Mesendoderm (in vitro differentiated cells): ENCODE measurements at regions not wholly inside any gene's neighbourhood (a gene's known extent, or its start where the extent isn't known, plus 50 kb on each side); places are given as distances from the start of the nearest gene placed in this dataset.

Source experiments
- DNase-seq: peaks from one replicate; pipeline ENCODE4 v3.0.0; 2013
- H2AK5ac ChIP-seq: 2 replicates; pipeline ENCODE4 v1.6.1; 2013; ENCODE audit warnings: low read length, inconsistent platforms
- H2BK120ac ChIP-seq: 2 replicates; pipeline ENCODE4 v1.6.1; 2013; ENCODE audit warnings: low read depth, mild to moderate bottlenecking, low read length, moderate library complexity, mixed read lengths
- H2BK15ac ChIP-seq: replicated peaks from 2 replicates; pipeline ENCODE4 v1.6.1; 2013; ENCODE audit warnings: low read depth, mild to moderate bottlenecking, moderate library complexity
- H2BK5ac ChIP-seq: 2 replicates; pipeline ENCODE4 v1.6.1; 2013; ENCODE audit warnings: low read length, inconsistent platforms
- H3K18ac ChIP-seq: 2 replicates; pipeline ENCODE4 v1.6.1; 2013; ENCODE audit warnings: mild to moderate bottlenecking, low read length, mixed read lengths
- H3K23ac ChIP-seq: one replicate; pipeline ENCODE4 v1.6.1; 2013; ENCODE audit warnings: low read length
- H3K27ac ChIP-seq: 2 replicates; pipeline ENCODE4 v1.5.1; 2013; ENCODE audit warnings: low read depth, mild to moderate bottlenecking, inconsistent platforms, low read length, moderate library complexity
- H3K27me3 ChIP-seq: 2 replicates; pipeline ENCODE4 v1.6.1; 2013; ENCODE audit warnings: low read length, control low read depth, mild to moderate bottlenecking, inconsistent platforms; ENCODE audit not compliant: insufficient read depth, poor library complexity
- H3K36me3 ChIP-seq: 2 replicates; pipeline ENCODE4 v1.6.1; 2013; ENCODE audit warnings: low read length, inconsistent platforms; ENCODE audit not compliant: control insufficient read depth, insufficient read depth
- H3K4ac ChIP-seq: one replicate; pipeline ENCODE4 v1.6.1; 2013; ENCODE audit warnings: low read depth, mild to moderate bottlenecking, low read length, moderate library complexity
- H3K4me1 ChIP-seq: 2 replicates; pipeline ENCODE4 v1.6.1; 2013; ENCODE audit warnings: low read depth, low read length, inconsistent platforms; ENCODE audit not compliant: control insufficient read depth
- H3K4me2 ChIP-seq: 2 replicates; pipeline ENCODE4 v1.6.1; 2013; ENCODE audit warnings: low read length
- H3K4me3 ChIP-seq: 2 replicates; pipeline ENCODE4 v1.5.1; 2013; ENCODE audit warnings: mild to moderate bottlenecking, low read length
- H3K56ac ChIP-seq: one replicate; pipeline ENCODE4 v1.6.1; 2013; ENCODE audit warnings: low read length
- H3K79me1 ChIP-seq: 2 replicates; pipeline ENCODE4 v1.6.1; 2013; ENCODE audit warnings: low read length, inconsistent platforms
- H3K79me2 ChIP-seq: 2 replicates; pipeline ENCODE4 v1.6.1; 2013; ENCODE audit warnings: mild to moderate bottlenecking, low read length; ENCODE audit not compliant: control insufficient read depth, insufficient read depth
- H3K9ac ChIP-seq: 2 replicates; pipeline ENCODE4 v1.6.1; 2013; ENCODE audit warnings: low read length, inconsistent platforms
- H4K5ac ChIP-seq: one replicate; pipeline ENCODE4 v1.6.1; 2013; ENCODE audit warnings: low read length
- H4K8ac ChIP-seq: one replicate; pipeline ENCODE4 v1.6.1; 2013; ENCODE audit warnings: low read depth, mild to moderate bottlenecking, control low read depth, low read length, moderate library complexity
- WGBS: extraction: QIAGEN DNeasy Blood & Tissue Kit; methylation state at CpG from one replicate; pipeline ENCODE4 v1.1.7; 2013; ENCODE audit warnings: low lambda C conversion rate, missing lambda C conversion rate; ENCODE audit not compliant: insufficient coverage; ENCODE audit errors: extremely low coverage; 5-methylcytosine and 5-hydroxymethylcytosine counted together

DNA sequence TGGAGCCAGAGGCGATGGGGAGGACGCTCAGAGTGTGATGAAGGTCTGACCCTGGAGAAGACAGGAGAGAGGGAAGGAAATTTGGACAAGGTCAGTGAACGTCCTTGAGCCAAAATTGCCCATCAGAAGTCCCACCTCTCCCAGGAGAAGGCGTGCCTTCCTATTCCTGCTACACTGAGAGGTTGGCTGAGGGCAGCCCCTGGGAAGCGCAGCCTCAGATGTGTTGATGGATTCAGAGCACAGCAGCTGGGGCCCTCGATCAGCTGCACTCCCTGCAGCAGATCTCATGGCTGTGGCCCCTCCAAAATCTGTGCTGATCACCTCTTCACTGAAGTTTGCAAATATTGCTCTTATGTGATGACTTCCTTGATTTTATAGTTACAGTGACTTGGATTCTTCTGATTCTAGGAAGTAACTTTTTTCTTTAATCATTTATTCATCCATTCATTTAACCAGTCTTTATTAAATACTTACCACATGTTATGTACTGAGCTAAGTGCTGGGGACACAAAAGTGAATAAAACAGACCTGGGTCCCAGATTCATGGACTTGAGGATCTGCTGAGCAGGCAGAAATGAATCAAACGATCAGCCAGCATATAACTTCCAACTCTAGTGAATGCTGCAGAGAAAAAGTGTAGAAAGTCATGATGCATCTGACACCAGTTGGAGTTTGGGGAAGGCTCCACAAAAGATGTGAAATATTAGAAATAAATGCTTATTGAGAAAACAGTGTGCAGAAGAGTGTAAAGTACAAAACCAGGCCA lies 69.6 kb upstream of the ARMC2 start:
- no CpG with 5 or more reads among the region's 7 CpGs for WGBS
- no peak overlapping the region for H4K8ac ChIP-seq

GRCh38 chr6:108779536-108780275 lies 68.5 kb upstream of the ARMC2 start:
- no CpG with 5 or more reads among the region's 6 CpGs for WGBS

More for the DNA sequence above, 69.6 kb upstream of the ARMC2 start:
- no peak overlapping the region for H3K23ac ChIP-seq
- H3K4ac ChIP-seq = no peak overlapping the region
- H3K27ac ChIP-seq = no peak overlapping the region
- H3K4me2 ChIP-seq = no peak overlapping the region
- H2BK120ac ChIP-seq = no peak overlapping the region
- no peaks in the 10 kb centered on the region for H3K36me3 ChIP-seq
- no peak for DNase-seq
- peaks cover 6% of the 10 kb centered on the region for H3K4me1 ChIP-seq
- no peaks in the 10 kb centered on the region for H3K79me2 ChIP-seq
- H4K5ac ChIP-seq = no peak overlapping the region
- H2BK5ac ChIP-seq = no peak overlapping the region
- no peak overlapping the region for H2AK5ac ChIP-seq
- H3K4me3 ChIP-seq = no peak overlapping the region
- H3K27me3 ChIP-seq = no peaks in the 10 kb centered on the region
- H2BK15ac ChIP-seq = no peak overlapping the region
- no peak overlapping the region for H3K18ac ChIP-seq
- no peak overlapping the region for H3K56ac ChIP-seq
- H3K9ac ChIP-seq = no peak overlapping the region
- no peaks in the 10 kb centered on the region for H3K79me1 ChIP-seq

GRCh38 chr6:108780784-108781183 lies 67.4 kb upstream of the ARMC2 start:
- no CpG with 5 or more reads among the region's 6 CpGs for WGBS
- no peak overlapping the region for H3K9ac ChIP-seq

More at GRCh38 chr6:108779536-108780275, 68.5 kb upstream of the ARMC2 start:
- Histone ChIP-seq H2BK120ac (no peak overlapping the region), H3K27ac (no peak overlapping the region), H3K4ac (no peak overlapping the region), H3K4me2 (no peak overlapping the region), H3K79me1 (no peaks in the 10 kb centered on the region), H3K56ac (peak overlapping the region; percentile 44), H3K36me3 (no peaks in the 10 kb centered on the region), H3K27me3 (no peaks in the 10 kb centered on the region), H4K8ac (no peak overlapping the region), H3K23ac (no peak overlapping the region), H2BK5ac (no peak overlapping the region), H3K4me3 (no peak overlapping the region), H3K9ac (no peak overlapping the region), H2AK5ac (no peak overlapping the region), H4K5ac (peak overlapping the region; percentile 17), H3K79me2 (no peaks in the 10 kb centered on the region), H3K18ac (no peak overlapping the region), H3K4me1 (peaks cover 6% of the 10 kb centered on the region), H2BK15ac (no peak overlapping the region)
- no peak for DNase-seq

DNA sequence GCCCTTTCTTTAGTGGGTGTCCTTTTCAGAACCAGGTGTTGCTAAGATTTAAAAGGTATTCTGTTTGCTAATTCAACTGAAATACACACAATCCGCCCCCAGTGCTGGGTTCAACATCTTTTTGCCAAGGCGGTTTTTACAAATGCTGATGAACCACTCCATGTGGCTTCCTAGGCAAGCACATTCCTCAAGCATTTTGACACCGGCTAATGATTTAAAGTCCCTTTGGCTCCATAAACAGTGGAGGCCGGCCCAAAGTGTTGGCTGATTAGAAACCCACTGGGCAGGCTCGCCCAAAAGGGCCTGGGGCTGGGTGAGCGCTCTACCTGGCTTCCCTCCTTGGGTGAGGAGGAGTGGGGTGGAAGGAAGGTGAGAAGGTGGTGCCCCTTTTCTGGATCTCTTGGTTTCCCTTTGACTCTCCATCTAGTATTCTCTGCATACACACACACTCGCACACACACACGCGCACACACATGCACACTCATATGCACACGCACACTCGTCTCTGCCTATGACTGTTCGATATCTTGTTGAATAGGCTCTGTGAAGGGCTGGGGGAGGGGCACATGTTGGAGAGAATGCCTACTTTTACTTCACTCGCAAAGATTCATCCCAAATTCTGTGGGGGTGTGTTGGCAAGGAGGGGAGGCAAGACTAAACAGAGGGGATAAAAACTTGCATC lies 66.7 kb upstream of the ARMC2 start:
- no peak overlapping the region for H4K5ac ChIP-seq
- H3K4me1 ChIP-seq = peaks cover 6% of the 10 kb centered on the region
- no peak overlapping the region for H3K4me3 ChIP-seq
- H3K4ac ChIP-seq = no peak overlapping the region
- H3K23ac ChIP-seq = no peak overlapping the region
- H3K79me1 ChIP-seq = no peaks in the 10 kb centered on the region
- no peaks in the 10 kb centered on the region for H3K27me3 ChIP-seq
- H2BK120ac ChIP-seq = no peak overlapping the region
- H2BK15ac ChIP-seq = no peak overlapping the region
- no peaks in the 10 kb centered on the region for H3K79me2 ChIP-seq
- peak overlapping the region; percentile 85 for H3K4me2 ChIP-seq
- H3K18ac ChIP-seq = no peak overlapping the region
- no peak overlapping the region for H3K27ac ChIP-seq
- H3K56ac ChIP-seq = peak overlapping the region; percentile 67
- no peak overlapping the region for H2BK5ac ChIP-seq
- H3K36me3 ChIP-seq = no peaks in the 10 kb centered on the region
- peak; percentile 60 for DNase-seq
- H3K9ac ChIP-seq = peak overlapping the region; percentile 14
- H4K8ac ChIP-seq = no peak overlapping the region
- no CpG with 5 or more reads among the region's 13 CpGs for WGBS
- H2AK5ac ChIP-seq = no peak overlapping the region

More at GRCh38 chr6:108780784-108781183, 67.4 kb upstream of the ARMC2 start:
- no peak overlapping the region for H3K4me3 ChIP-seq
- H3K79me1 ChIP-seq = no peaks in the 10 kb centered on the region
- no peak overlapping the region for H3K56ac ChIP-seq
- H2BK120ac ChIP-seq = no peak overlapping the region
- DNase-seq = no peak
- no peak overlapping the region for H3K23ac ChIP-seq
- H3K18ac ChIP-seq = no peak overlapping the region
- no peak overlapping the region for H3K4ac ChIP-seq
- no peak overlapping the region for H2AK5ac ChIP-seq
- no peak overlapping the region for H2BK15ac ChIP-seq
- no peaks in the 10 kb centered on the region for H3K79me2 ChIP-seq
- H3K4me2 ChIP-seq = no peak overlapping the region
- no peak overlapping the region for H3K27ac ChIP-seq
- no peak overlapping the region for H4K8ac ChIP-seq
- H3K4me1 ChIP-seq = peaks cover 6% of the 10 kb centered on the region
- no peak overlapping the region for H2BK5ac ChIP-seq
- H3K27me3 ChIP-seq = no peaks in the 10 kb centered on the region
- no peaks in the 10 kb centered on the region for H3K36me3 ChIP-seq
- no peak overlapping the region for H4K5ac ChIP-seq

DNA sequence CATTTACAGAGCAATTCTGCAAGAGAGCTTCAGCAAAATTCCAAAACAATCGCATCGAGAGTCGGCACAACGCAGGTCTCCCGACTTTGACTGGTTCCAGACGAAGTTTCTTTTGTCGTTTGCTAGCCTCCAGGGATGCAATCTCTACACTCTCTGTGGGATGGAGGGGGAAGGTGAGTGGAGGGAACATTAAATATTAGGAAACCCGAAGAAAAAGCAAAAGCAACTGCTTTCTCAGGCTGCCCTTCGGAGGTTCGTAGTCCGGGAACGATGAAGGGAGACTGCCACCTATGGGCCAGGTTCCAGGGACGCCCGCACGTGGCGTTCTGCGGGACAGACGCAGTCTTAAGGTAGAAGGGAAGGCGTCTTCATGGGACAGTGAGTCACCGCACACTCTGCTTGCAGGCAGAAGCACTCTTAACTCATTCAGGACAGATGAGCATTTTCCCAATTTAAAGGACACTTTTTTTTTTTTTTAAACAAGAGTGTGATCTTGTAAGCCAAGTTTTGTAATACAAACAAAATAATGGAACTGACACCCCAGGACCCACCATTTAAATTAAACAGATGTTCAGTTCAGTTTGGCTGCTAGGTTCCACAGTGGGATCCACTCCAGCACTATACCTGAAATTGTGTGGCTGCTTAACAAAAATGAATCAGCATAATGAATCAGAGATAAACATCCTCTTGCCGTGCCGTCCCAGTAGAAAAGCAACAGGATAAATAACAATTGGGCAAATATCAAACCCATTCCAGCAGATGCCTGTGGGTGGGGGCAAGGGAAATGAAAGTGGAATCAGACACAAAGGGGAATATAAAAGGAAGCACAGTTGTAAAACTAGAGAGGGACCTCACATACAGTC lies 65.8 kb upstream of the ARMC2 start:
- Histone ChIP-seq H3K36me3 (no peaks in the 10 kb centered on the region), H2AK5ac (no peak overlapping the region), H2BK5ac (no peak overlapping the region), H3K56ac (peak overlapping the region; percentile 67), H3K4me3 (peak overlapping the region; percentile 19), H3K4ac (no peak overlapping the region), H3K79me1 (no peaks in the 10 kb centered on the region), H4K8ac (no peak overlapping the region), H4K5ac (no peak overlapping the region), H3K18ac (no peak overlapping the region), H3K27ac (no peak overlapping the region), H2BK120ac (no peak overlapping the region), H2BK15ac (no peak overlapping the region), H3K9ac (peak overlapping the region; percentile 58), H3K27me3 (no peaks in the 10 kb centered on the region), H3K4me1 (peaks cover 6% of the 10 kb centered on the region), H3K23ac (no peak overlapping the region), H3K4me2 (peak overlapping the region; percentile 85), H3K79me2 (no peaks in the 10 kb centered on the region)
- no CpG with 5 or more reads among the region's 22 CpGs for WGBS
- DNase-seq = peak; percentile 91
